Loucy (cell line): ENCODE measurements at regions not wholly inside any gene's neighbourhood (a gene's known extent, or its start where the extent isn't known, plus 50 kb on each side); places are given as distances from the start of the nearest gene placed in this dataset.

ENCODE experiments used
- H2AFZ ChIP-seq: fragments of 200-600 bp; sonication (generic); 2 replicates; pipeline ENCODE4 v1.6.0; 2016; ENCODE audit warnings: antibody characterized with exemption, mild to moderate bottlenecking, low read length, moderate library complexity
- H3F3A ChIP-seq: fragments of 200-600 bp; 2 replicates; pipeline ENCODE4 v1.6.0; 2016; ENCODE audit warnings: antibody characterized with exemption, low read depth, mild to moderate bottlenecking
- H3K27me3 ChIP-seq: fragments of 200-600 bp; sonication (generic); 2 replicates; pipeline ENCODE4 v1.6.1; 2014; ENCODE audit warnings: low read length, mild to moderate bottlenecking; ENCODE audit not compliant: insufficient read depth, poor library complexity, severe bottlenecking
- H3K36me3 ChIP-seq: fragments of 200-600 bp; sonication (generic); 2 replicates; pipeline ENCODE4 v1.6.1; 2016; ENCODE audit warnings: low read length; ENCODE audit not compliant: insufficient read depth
- H3K4me1 ChIP-seq: fragments of 200-600 bp; sonication (generic); 2 replicates; pipeline ENCODE4 v1.5.1; 2014; ENCODE audit warnings: low read length, mild to moderate bottlenecking; ENCODE audit not compliant: insufficient read depth, poor library complexity, severe bottlenecking
- H3K4me2 ChIP-seq: fragments of 200-600 bp; sonication (generic); 2 replicates; pipeline ENCODE4 v1.6.0; 2014; ENCODE audit warnings: antibody characterized with exemption, low read length, low read depth, mild to moderate bottlenecking; ENCODE audit not compliant: poor library complexity, severe bottlenecking
- H3K4me3 ChIP-seq: fragments of 200-600 bp; sonication (generic); 2 replicates; pipeline ENCODE4 v1.5.1; 2014; ENCODE audit warnings: low read length, mild to moderate bottlenecking, mixed read lengths; ENCODE audit not compliant: poor library complexity, severe bottlenecking
- H3K79me2 ChIP-seq: fragments of 200-600 bp; sonication (generic); 2 replicates; pipeline ENCODE4 v1.6.1; 2014; ENCODE audit warnings: low read length; ENCODE audit not compliant: insufficient read depth
- H3K9ac ChIP-seq: fragments of 200-600 bp; sonication (generic); 2 replicates; pipeline ENCODE4 v1.6.0; 2014; ENCODE audit warnings: mild to moderate bottlenecking, low read depth, low read length, moderate library complexity; ENCODE audit not compliant: poor library complexity, severe bottlenecking
- H3K9me2 ChIP-seq: fragments of 200-600 bp; sonication (generic); replicated peaks from 2 replicates; pipeline ENCODE4 v1.6.1; 2016; ENCODE audit warnings: low read depth, low read length, mixed read lengths
- H3K9me3 ChIP-seq: fragments of 200-600 bp; sonication (generic); 2 replicates; pipeline ENCODE4 v1.6.1; 2014; ENCODE audit warnings: mild to moderate bottlenecking, antibody characterized with exemption, low read length, low read depth; ENCODE audit not compliant: insufficient read depth
- H4K20me1 ChIP-seq: fragments of 200-600 bp; sonication (generic); 2 replicates; pipeline ENCODE4 v1.6.0; 2014; ENCODE audit warnings: antibody characterized with exemption, low read length, mild to moderate bottlenecking; ENCODE audit not compliant: insufficient read depth, poor library complexity, severe bottlenecking
- EZH2phosphoT487 ChIP-seq: fragments of 200-600 bp; IDR thresholded peaks from 2 replicates; pipeline ENCODE4 v1.6.1; 2018; ENCODE audit warnings: antibody characterized with exemption, mild to moderate bottlenecking, moderate library complexity, borderline replicate concordance
- TF ChIP-seq, protein P1 (sequence below): fragments of 200-600 bp; sonication (generic); conservative IDR thresholded peaks from 2 replicates; pipeline ENCODE4 v1.5.1; 2014; ENCODE audit warnings: mild to moderate bottlenecking, antibody characterized with exemption, low read length

DNA sequence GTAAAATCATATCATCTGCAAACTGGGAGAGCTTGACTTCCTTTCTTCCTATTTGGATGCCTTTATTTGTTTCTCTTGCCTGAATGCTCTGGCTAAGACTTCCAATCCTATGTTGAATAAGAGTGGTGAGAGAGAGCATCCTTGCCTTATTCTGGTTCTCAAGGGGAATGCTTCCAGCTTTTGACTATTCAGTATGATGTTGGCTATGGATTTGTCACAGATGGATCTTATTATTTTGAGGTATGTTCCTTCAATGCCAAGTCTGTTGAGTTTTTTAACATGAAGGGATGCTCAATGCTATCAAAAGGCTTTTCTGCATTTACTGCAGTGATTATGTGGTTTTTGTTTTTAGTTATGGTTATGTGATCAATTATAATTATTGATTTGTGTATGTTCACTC is 2144.6 kb upstream of the TENM3 start:
- Histone ChIP-seq H3K79me2 (no peaks in the 10 kb centered on the region), H2AFZ (no peak overlapping the region), H3K4me2 (no peak overlapping the region), H3K9ac (no peak overlapping the region), H3K36me3 (no peaks in the 10 kb centered on the region), H4K20me1 (no peaks in the 10 kb centered on the region), H3F3A (no peaks in the 10 kb centered on the region), H3K4me1 (no peaks in the 10 kb centered on the region), H3K9me3 (no peaks in the 10 kb centered on the region), H3K9me2 (no peaks in the 10 kb centered on the region), H3K4me3 (no peak overlapping the region), H3K27me3 (no peaks in the 10 kb centered on the region)
- TF ChIP-seq, protein P1, sequence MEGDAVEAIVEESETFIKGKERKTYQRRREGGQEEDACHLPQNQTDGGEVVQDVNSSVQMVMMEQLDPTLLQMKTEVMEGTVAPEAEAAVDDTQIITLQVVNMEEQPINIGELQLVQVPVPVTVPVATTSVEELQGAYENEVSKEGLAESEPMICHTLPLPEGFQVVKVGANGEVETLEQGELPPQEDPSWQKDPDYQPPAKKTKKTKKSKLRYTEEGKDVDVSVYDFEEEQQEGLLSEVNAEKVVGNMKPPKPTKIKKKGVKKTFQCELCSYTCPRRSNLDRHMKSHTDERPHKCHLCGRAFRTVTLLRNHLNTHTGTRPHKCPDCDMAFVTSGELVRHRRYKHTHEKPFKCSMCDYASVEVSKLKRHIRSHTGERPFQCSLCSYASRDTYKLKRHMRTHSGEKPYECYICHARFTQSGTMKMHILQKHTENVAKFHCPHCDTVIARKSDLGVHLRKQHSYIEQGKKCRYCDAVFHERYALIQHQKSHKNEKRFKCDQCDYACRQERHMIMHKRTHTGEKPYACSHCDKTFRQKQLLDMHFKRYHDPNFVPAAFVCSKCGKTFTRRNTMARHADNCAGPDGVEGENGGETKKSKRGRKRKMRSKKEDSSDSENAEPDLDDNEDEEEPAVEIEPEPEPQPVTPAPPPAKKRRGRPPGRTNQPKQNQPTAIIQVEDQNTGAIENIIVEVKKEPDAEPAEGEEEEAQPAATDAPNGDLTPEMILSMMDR, result no peak
- no peak for TF ChIP-seq EZH2phosphoT487

DNA sequence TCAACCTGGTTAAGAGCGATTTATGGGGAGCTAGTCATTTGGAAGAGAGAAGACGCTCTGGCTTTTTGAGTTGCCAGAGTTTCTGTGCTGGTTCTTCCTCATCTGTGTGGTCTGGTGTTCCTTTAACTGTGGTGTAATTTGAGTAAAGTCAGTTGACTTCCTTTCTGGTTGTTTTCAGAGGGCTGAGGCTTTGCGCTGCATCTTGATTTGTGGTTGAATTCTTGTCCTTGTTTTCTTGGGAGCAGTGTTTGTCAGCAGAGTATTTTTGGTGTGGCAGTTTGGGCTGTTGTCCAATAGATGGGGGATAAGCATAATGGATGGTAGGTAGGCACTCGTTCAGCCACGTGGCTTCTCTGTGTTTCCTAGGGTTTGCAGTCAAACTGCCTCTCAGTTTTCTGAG is 2143.2 kb upstream of the TENM3 start:
- Histone ChIP-seq H4K20me1 (no peaks in the 10 kb centered on the region), H3K27me3 (no peaks in the 10 kb centered on the region), H3K79me2 (no peaks in the 10 kb centered on the region), H3K4me1 (no peaks in the 10 kb centered on the region), H3F3A (no peaks in the 10 kb centered on the region), H3K9me3 (no peaks in the 10 kb centered on the region), H3K4me2 (no peak overlapping the region), H3K9ac (no peak overlapping the region), H3K36me3 (no peaks in the 10 kb centered on the region), H3K4me3 (no peak overlapping the region), H3K9me2 (no peaks in the 10 kb centered on the region), H2AFZ (no peak overlapping the region)
- TF ChIP-seq, protein P1, result no peak
- no peak for TF ChIP-seq EZH2phosphoT487

DNA sequence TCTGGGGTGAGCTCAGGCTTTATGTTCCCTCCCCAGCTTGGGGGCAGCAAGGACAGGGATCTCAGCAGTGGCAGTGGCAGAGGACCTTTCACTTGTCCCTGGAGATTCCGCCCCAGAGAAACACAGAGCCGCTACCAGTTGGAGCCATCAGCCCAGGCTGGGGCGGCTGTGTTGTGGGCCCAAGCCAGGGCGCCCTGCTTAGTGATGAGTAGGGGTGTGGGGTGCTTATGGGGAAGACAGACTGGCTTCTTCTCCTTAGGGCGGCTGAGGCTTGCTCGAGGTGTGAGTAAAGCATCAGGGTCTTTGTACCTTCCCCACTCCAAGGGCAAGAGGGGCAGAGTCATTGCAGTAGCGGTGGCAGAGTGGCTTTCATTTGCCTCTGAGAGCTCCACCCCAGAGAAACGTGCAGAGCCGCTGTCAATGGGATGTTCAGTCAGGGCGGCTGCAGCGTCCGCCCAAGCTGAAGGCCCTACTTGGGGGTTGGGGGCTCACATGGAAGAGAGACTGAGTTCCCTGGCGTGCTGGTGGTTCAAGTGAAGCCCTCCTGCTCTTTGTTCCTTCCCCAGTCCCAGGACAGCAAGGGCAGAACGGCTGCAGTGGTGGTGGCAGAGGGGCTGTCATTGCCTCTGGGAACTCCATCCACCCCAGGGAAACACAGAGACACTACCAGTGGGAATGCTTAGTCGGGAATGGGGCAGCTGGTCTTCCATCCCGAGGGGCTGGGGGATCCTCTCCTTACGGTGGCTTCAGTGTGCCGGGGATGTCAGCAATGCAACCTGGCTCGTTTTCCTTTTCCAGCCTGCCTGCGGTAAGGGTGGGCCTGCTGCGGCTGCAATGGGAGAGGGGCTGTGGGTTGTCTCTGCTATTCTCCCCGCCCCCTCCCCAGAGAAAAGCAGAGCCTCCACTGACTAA is 2142.5 kb upstream of the TENM3 start:
- H3K4me1 ChIP-seq, result no peaks in the 10 kb centered on the region
- H3K79me2 ChIP-seq, result no peaks in the 10 kb centered on the region
- no peaks in the 10 kb centered on the region for H3K27me3 ChIP-seq
- H3K36me3 ChIP-seq, result no peaks in the 10 kb centered on the region
- no peaks in the 10 kb centered on the region for H3F3A ChIP-seq
- no peak overlapping the region for H3K4me2 ChIP-seq
- H3K9me3 ChIP-seq, result no peaks in the 10 kb centered on the region
- H3K9ac ChIP-seq, result no peak overlapping the region
- no peak overlapping the region for H3K4me3 ChIP-seq
- TF ChIP-seq EZH2phosphoT487, result no peak
- TF ChIP-seq, protein P1, result no peak
- H3K9me2 ChIP-seq, result no peaks in the 10 kb centered on the region
- H4K20me1 ChIP-seq, result no peaks in the 10 kb centered on the region
- no peak overlapping the region for H2AFZ ChIP-seq
